ENCODE measurements at regions not wholly inside any gene's neighbourhood (a gene's known extent, or its start where the extent isn't known, plus 50 kb on each side); places are given as distances from the start of the nearest gene placed in this dataset.

GRCh38 chr14:85079842-85080730, 449.9 kb upstream of the FLRT2 start:
- TF ChIP-seq, protein P1, sequence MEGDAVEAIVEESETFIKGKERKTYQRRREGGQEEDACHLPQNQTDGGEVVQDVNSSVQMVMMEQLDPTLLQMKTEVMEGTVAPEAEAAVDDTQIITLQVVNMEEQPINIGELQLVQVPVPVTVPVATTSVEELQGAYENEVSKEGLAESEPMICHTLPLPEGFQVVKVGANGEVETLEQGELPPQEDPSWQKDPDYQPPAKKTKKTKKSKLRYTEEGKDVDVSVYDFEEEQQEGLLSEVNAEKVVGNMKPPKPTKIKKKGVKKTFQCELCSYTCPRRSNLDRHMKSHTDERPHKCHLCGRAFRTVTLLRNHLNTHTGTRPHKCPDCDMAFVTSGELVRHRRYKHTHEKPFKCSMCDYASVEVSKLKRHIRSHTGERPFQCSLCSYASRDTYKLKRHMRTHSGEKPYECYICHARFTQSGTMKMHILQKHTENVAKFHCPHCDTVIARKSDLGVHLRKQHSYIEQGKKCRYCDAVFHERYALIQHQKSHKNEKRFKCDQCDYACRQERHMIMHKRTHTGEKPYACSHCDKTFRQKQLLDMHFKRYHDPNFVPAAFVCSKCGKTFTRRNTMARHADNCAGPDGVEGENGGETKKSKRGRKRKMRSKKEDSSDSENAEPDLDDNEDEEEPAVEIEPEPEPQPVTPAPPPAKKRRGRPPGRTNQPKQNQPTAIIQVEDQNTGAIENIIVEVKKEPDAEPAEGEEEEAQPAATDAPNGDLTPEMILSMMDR (IDR thresholded peaks at IDR 0.05; ENCODE audit: insufficient read depth, low read depth, low read length, missing control alignments), result no peak
- no peak for DNase-seq (ENCODE audit: low read depth)
- no peak overlapping the region for H3K4me3 ChIP-seq (ENCODE audit: low read depth, low read length)

- TF ChIP-seq, protein P1 (IDR thresholded peaks at IDR 0.05; ENCODE audit: insufficient read depth, low read depth, low read length, missing control alignments), result no peak
- no peak overlapping the region for H3K4me3 ChIP-seq (ENCODE audit: low read depth, low read length)
- no peak for DNase-seq (ENCODE audit: low read depth)
Observed at GRCh38 chr14:85084344-85084743, 445.6 kb upstream of the FLRT2 start.

- DNase-seq (ENCODE audit: low read depth), result no peak
Observed at GRCh38 chr14:85085981-85086380, 444.0 kb upstream of the FLRT2 start.

GRCh38 chr14:85087201-85087600, 442.7 kb upstream of the FLRT2 start:
- DNase-seq (ENCODE audit: low read depth), result no peak
- TF ChIP-seq, protein P1 (IDR thresholded peaks at IDR 0.05; ENCODE audit: insufficient read depth, low read depth, low read length, missing control alignments), result no peak
- no peak overlapping the region for H3K4me3 ChIP-seq (ENCODE audit: low read depth, low read length)

More at GRCh38 chr14:85085981-85086380, 444.0 kb upstream of the FLRT2 start:
- no peak overlapping the region for H3K4me3 ChIP-seq (ENCODE audit: low read depth, low read length)
- TF ChIP-seq, protein P1 (IDR thresholded peaks at IDR 0.05; ENCODE audit: insufficient read depth, low read depth, low read length, missing control alignments), result no peak

- TF ChIP-seq, protein P1 (IDR thresholded peaks at IDR 0.05; ENCODE audit: insufficient read depth, low read depth, low read length, missing control alignments), result no peak
- no peak for DNase-seq (ENCODE audit: low read depth)
- H3K4me3 ChIP-seq (ENCODE audit: low read depth, low read length), result no peak overlapping the region
Observed at GRCh38 chr14:85088192-85088591, 441.8 kb upstream of the FLRT2 start.

- TF ChIP-seq, protein P1 (IDR thresholded peaks at IDR 0.05; ENCODE audit: insufficient read depth, low read depth, low read length, missing control alignments), result no peak
- H3K4me3 ChIP-seq (ENCODE audit: low read depth, low read length), result no peak overlapping the region
- no peak for DNase-seq (ENCODE audit: low read depth)
Observed at GRCh38 chr14:85090681-85091080, 439.3 kb upstream of the FLRT2 start.

All from GM12865 (cell line).